ENCODE measurements at regions not wholly inside any gene's neighbourhood (a gene's known extent, or its start where the extent isn't known, plus 50 kb on each side); places are given as distances from the start of the nearest gene placed in this dataset.

DNA sequence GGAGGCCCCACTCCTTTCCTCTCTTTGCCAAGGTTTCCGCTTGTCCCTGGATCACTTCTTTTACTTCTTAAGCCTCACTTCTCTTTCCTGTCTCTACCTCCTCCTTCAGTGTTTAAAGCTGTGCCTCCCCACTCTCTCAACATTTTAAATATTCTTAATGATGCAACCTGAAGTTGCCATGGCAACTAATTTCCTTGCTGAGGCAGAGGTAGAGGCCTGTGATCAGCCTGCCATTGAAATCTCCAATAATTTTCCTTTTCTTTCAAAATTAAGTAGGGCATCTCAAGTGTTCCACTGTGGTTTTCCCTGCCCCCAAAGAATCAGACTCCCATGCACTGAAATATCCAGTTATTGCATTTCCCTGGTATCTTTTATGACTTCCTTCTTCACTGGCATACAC, 108.6 kb upstream of the VRK1 start:
- TF ChIP-seq POLR2A (IDR thresholded peaks at IDR 0.05; ENCODE audit: low read length) (no peak), GATA1 (IDR thresholded peaks at IDR 0.05; ENCODE audit: low read depth, low read length) (no peak)

Measured in erythroblast (primary cell).